Type B pancreatic cell (in vitro differentiated cells): ENCODE measurements at regions not wholly inside any gene's neighbourhood (a gene's known extent, or its start where the extent isn't known, plus 50 kb on each side); places are given as distances from the start of the nearest gene placed in this dataset.
"Not testable (repeated sequence)": the region's sequence is repeated elsewhere in the genome, so short reads cannot be mapped to it uniquely, and the experiment has no call there.

ENCODE experiments used
- DNase-seq: peaks from one replicate; pipeline ENCODE4 v3.0.0; 2021; ENCODE audit warnings: mixed read lengths; ENCODE audit not compliant: unreplicated experiment; ENCODE audit errors: extremely low spot score
- H3K27ac Mint-ChIP-seq: 2 replicates; pipeline ENCODE4 v1.8.0; 2021; ENCODE audit warnings: mild to moderate bottlenecking, mixed read lengths
- H3K27me3 Mint-ChIP-seq: 2 replicates; pipeline ENCODE4 v1.8.0; 2021; ENCODE audit warnings: mixed read lengths
- H3K36me3 Mint-ChIP-seq: 2 replicates; pipeline ENCODE4 v1.8.0; 2021; ENCODE audit warnings: mixed read lengths
- H3K4me1 Mint-ChIP-seq: one replicate; pipeline ENCODE4 v1.8.0; 2021; ENCODE audit warnings: mixed read lengths; ENCODE audit not compliant: unreplicated experiment
- H3K4me3 Mint-ChIP-seq: 2 replicates; pipeline ENCODE4 v1.8.0; 2021; ENCODE audit warnings: mild to moderate bottlenecking, mixed read lengths
- H3K9me3 Mint-ChIP-seq: 2 replicates; pipeline ENCODE4 v1.8.0; 2021; ENCODE audit warnings: mixed read lengths
- TF ChIP-seq, protein P1 (sequence below): fragments of 200-600 bp; sonication (generic); conservative IDR thresholded peaks from 2 replicates; pipeline ENCODE4 v1.5.0; 2021; ENCODE audit warnings: antibody characterized with exemption, mild to moderate bottlenecking

DNA sequence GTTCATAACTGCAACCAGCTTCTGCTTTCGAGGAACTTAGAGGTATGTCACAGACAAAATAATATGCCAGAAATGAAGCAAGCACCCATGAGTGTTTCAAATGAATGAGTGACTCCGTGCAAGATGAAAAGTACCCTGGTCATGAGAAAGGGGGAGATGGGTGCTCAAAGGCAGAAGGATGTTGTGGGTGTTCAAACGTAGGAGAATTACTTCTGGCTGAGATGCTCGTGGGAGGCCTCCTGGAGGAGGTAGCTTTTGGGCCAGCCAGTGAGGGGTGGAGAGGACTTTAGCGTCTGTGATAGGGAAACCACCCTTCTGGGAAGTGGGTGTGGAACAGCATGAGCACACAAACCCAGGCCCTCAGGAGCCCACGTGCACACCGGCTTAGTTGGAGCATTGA is 113.8 kb downstream of the SYF2 start:
- H3K27ac Mint-ChIP-seq: no peak overlapping the region
- no peaks in the 10 kb centered on the region for H3K9me3 Mint-ChIP-seq
- no peak for DNase-seq
- peaks cover 7% of the 10 kb centered on the region for H3K4me1 Mint-ChIP-seq
- H3K4me3 Mint-ChIP-seq: no peak overlapping the region
- TF ChIP-seq, protein P1, sequence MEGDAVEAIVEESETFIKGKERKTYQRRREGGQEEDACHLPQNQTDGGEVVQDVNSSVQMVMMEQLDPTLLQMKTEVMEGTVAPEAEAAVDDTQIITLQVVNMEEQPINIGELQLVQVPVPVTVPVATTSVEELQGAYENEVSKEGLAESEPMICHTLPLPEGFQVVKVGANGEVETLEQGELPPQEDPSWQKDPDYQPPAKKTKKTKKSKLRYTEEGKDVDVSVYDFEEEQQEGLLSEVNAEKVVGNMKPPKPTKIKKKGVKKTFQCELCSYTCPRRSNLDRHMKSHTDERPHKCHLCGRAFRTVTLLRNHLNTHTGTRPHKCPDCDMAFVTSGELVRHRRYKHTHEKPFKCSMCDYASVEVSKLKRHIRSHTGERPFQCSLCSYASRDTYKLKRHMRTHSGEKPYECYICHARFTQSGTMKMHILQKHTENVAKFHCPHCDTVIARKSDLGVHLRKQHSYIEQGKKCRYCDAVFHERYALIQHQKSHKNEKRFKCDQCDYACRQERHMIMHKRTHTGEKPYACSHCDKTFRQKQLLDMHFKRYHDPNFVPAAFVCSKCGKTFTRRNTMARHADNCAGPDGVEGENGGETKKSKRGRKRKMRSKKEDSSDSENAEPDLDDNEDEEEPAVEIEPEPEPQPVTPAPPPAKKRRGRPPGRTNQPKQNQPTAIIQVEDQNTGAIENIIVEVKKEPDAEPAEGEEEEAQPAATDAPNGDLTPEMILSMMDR: no peak
- H3K27me3 Mint-ChIP-seq: peaks cover 9% of the 10 kb centered on the region
- no peaks in the 10 kb centered on the region for H3K36me3 Mint-ChIP-seq

GRCh38 chr1:25117233-25117823 is 115.0 kb downstream of the SYF2 start:
- TF ChIP-seq, protein P1: peak; percentile 50
- Mint-ChIP-seq H3K36me3 (no peaks in the 10 kb centered on the region), H3K4me1 (peaks cover 15% of the 10 kb centered on the region), H3K27me3 (peaks cover 9% of the 10 kb centered on the region), H3K27ac (no peak overlapping the region), H3K9me3 (no peaks in the 10 kb centered on the region), H3K4me3 (no peak overlapping the region)
- no peak for DNase-seq

- Mint-ChIP-seq H3K27ac (no peak overlapping the region), H3K4me3 (no peak overlapping the region), H3K9me3 (no peaks in the 10 kb centered on the region), H3K27me3 (peaks cover 9% of the 10 kb centered on the region), H3K4me1 (peaks cover 15% of the 10 kb centered on the region), H3K36me3 (no peaks in the 10 kb centered on the region)
- DNase-seq: no peak
- TF ChIP-seq, protein P1: no peak
Measured at GRCh38 chr1:25116832-25117231, 115.5 kb downstream of the SYF2 start.

DNA sequence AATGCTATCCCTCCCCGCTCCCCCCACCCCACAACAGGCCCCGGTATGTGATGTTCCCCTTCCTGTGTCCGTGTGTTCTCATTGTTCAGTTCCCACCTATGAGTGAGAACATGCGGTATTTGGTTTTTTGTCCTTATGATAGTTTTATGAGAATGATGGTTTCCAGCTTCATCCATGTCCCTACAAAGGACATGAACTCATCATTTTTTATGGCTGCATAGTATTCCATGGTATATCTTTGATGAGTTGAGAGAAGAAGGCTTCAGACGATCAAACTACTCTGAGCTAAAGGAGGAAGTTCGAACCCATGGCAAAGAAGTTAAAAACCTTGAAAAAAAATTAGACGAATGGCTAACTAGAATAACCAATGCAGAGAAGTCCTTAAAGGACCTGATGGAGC is 116.2 kb downstream of the SYF2 start:
- not testable (repeated sequence) for H3K36me3 Mint-ChIP-seq, H3K4me3 Mint-ChIP-seq, H3K27me3 Mint-ChIP-seq, H3K27ac Mint-ChIP-seq, H3K9me3 Mint-ChIP-seq, DNase-seq
- H3K4me1 Mint-ChIP-seq: peaks cover 15% of the 10 kb centered on the region

- Mint-ChIP-seq H3K4me1 (peaks cover 7% of the 10 kb centered on the region), H3K27me3 (peaks cover 12% of the 10 kb centered on the region), H3K27ac (no peak overlapping the region), H3K4me3 (no peak overlapping the region), H3K9me3 (peaks cover 8% of the 10 kb centered on the region), H3K36me3 (no peaks in the 10 kb centered on the region)
- DNase-seq: no peak
- TF ChIP-seq, protein P1: no peak
Measured at GRCh38 chr1:25113731-25114130, 118.6 kb downstream of the SYF2 start.

DNA sequence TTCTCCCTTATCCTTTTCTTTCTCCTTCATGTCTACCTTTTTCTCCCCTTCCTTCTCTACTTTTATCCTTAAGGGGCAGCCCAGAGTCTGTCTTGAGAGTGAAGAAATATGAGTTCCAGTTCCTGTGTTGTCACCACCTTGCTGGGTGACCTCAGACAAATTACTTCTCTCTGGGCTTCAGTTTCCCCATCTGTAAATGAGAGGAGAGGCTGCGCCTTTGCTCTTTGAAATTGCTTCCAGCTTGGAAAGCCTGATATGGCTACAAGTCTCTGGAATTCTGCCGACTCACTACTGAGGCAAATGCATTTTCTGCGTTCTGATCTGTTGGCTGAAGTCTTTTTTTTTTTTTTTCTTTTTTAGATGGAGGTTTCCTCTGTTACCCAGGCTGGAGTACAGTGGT is 119.2 kb downstream of the SYF2 start:
- Mint-ChIP-seq H3K4me1 (peaks cover 7% of the 10 kb centered on the region), H3K9me3 (peaks cover 8% of the 10 kb centered on the region), H3K27ac (peak overlapping the region; percentile 25), H3K4me3 (no peak overlapping the region), H3K27me3 (peaks cover 12% of the 10 kb centered on the region), H3K36me3 (no peaks in the 10 kb centered on the region)
- TF ChIP-seq, protein P1: no peak
- DNase-seq: no peak
